MM.1S (cell line): ENCODE measurements at regions not wholly inside any gene's neighbourhood (a gene's known extent, or its start where the extent isn't known, plus 50 kb on each side); places are given as distances from the start of the nearest gene placed in this dataset.
A peak's percentile ranks its signal among the peaks of the same experiment; 100 is the strongest.

Experiments used
- CTCF ChIP-seq: fragments of 300-600 bp; sonication (generic); IDR thresholded peaks from 2 replicates; pipeline ENCODE4 v1.5.1; 2016; ENCODE audit warnings: antibody characterized with exemption, low read length, mixed read lengths
- EZH2phosphoT487 ChIP-seq: fragments of 300-600 bp; sonication (generic); IDR thresholded peaks from 2 replicates; pipeline ENCODE4 v1.6.1; 2018; ENCODE audit warnings: antibody characterized with exemption, low read length

DNA sequence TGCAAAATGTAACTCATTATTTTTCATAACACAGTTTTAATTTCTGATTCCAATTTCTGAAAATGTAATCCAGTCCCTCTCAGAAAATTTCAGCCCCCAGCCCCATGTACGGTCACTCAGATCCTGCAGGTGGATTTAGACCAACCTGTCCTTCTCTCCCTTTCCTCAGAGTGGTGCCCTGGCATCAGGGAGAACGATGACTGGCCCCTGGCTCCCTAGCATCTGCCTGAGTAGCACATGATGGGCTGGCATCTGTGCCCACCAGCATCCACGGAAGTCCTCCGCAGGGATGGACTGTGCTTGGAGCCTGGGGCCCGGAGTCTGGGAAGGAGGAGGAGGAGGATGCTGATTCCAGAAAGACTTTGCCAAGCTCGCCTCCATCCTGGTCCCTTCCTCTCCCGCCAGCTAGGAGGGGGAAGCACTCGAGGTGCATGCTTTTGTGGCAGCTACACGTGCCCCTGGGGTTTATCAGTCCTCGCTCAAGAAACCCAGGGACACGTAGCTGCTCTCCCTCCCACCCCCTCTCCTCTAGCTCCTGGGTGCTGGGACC lies 54.4 kb upstream of the RUFY1 start:
- TF ChIP-seq CTCF: 0 out of 2 replicates have a peak, but pooled peaks have one; percentile 7
- TF ChIP-seq EZH2phosphoT487: no peak
